ENCODE measurements at regions not wholly inside any gene's neighbourhood (a gene's known extent, or its start where the extent isn't known, plus 50 kb on each side); places are given as distances from the start of the nearest gene placed in this dataset.

- no peak for TF ChIP-seq RARB (CRISPR knock-in tag; IDR thresholded peaks at IDR 0.05)
- no peak for TF ChIP-seq ZNF70 (CRISPR knock-in tag; IDR thresholded peaks at IDR 0.05)
- TF ChIP-seq TOX (CRISPR knock-in tag; IDR thresholded peaks at IDR 0.05; ENCODE audit: borderline replicate concordance): no peak
- TF ChIP-seq GLIS3 (CRISPR knock-in tag; IDR thresholded peaks at IDR 0.05): no peak
- TF ChIP-seq, protein P1, sequence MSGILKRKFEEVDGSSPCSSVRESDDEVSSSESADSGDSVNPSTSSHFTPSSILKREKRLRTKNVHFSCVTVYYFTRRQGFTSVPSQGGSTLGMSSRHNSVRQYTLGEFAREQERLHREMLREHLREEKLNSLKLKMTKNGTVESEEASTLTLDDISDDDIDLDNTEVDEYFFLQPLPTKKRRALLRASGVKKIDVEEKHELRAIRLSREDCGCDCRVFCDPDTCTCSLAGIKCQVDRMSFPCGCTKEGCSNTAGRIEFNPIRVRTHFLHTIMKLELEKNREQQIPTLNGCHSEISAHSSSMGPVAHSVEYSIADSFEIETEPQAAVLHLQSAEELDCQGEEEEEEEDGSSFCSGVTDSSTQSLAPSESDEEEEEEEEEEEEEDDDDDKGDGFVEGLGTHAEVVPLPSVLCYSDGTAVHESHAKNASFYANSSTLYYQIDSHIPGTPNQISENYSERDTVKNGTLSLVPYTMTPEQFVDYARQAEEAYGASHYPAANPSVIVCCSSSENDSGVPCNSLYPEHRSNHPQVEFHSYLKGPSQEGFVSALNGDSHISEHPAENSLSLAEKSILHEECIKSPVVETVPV (CRISPR knock-in tag; IDR thresholded peaks at IDR 0.05): no peak
- TF ChIP-seq TCF4 (CRISPR knock-in tag; IDR thresholded peaks at IDR 0.05; ENCODE audit: borderline replicate concordance): no peak
- TF ChIP-seq ARNTL (CRISPR knock-in tag; IDR thresholded peaks at IDR 0.05; ENCODE audit: borderline replicate concordance, low read depth): no peak
- TF ChIP-seq BACH2 (CRISPR knock-in tag; IDR thresholded peaks at IDR 0.05; ENCODE audit: borderline replicate concordance): no peak
- TF ChIP-seq ZFP30 (CRISPR knock-in tag; IDR thresholded peaks at IDR 0.05): no peak
Measured at GRCh38 chr5:176743136-176743861, 67.1 kb upstream of the UNC5A start.
